NCI-H1092 (cell line): ENCODE measurements at regions not wholly inside any gene's neighbourhood (a gene's known extent, or its start where the extent isn't known, plus 50 kb on each side); places are given as distances from the start of the nearest gene placed in this dataset.
"Not testable (repeated sequence)": the region's sequence is repeated elsewhere in the genome, so short reads cannot be mapped to it uniquely, and the experiment has no call there.

Experiments used
- DNase-seq: peaks from one replicate; lab custom pipeline; 2025; lab: John Stamatoyannopoulos, UW

- DNase-seq: no peak
Measured at GRCh38 chr22:26806445-26807175, 149.2 kb downstream of the MIAT start.

GRCh38 chr22:26811647-26811992 lies 154.2 kb downstream of the MIAT start:
- DNase-seq: no peak

- no peak for DNase-seq
Measured at GRCh38 chr22:26812731-26813130, 155.3 kb downstream of the MIAT start.

- no peak for DNase-seq
Measured at GRCh38 chr22:26816726-26817125, 159.3 kb downstream of the MIAT start.

- no peak for DNase-seq
Measured at GRCh38 chr22:26817926-26818325, 160.5 kb downstream of the MIAT start.

- DNase-seq: no peak
Measured at GRCh38 chr22:26821854-26822253, 164.5 kb downstream of the MIAT start.

- DNase-seq: no peak
Measured at GRCh38 chr22:26822313-26822712, 164.9 kb downstream of the MIAT start.

- DNase-seq: no peak
Measured at GRCh38 chr22:26823966-26824365, 166.6 kb downstream of the MIAT start.

GRCh38 chr22:26825960-26826935 lies 168.9 kb downstream of the MIAT start:
- DNase-seq: no peak

GRCh38 chr22:26827611-26828010 lies 170.2 kb downstream of the MIAT start:
- DNase-seq: no peak

- DNase-seq: no peak
Measured at GRCh38 chr22:26828311-26828710, 170.9 kb downstream of the MIAT start.

- DNase-seq: no peak
Measured at GRCh38 chr22:26830837-26831236, 173.4 kb downstream of the MIAT start.

- no peak for DNase-seq
Measured at GRCh38 chr22:26835023-26835422, 177.6 kb downstream of the MIAT start.

GRCh38 chr22:26835929-26836528 lies 178.6 kb downstream of the MIAT start:
- no peak for DNase-seq

- no peak for DNase-seq
Measured at GRCh38 chr22:26837784-26838470, 180.5 kb downstream of the MIAT start.

GRCh38 chr22:26838471-26838825 lies 181.1 kb downstream of the MIAT start:
- DNase-seq: no peak

GRCh38 chr22:26839216-26839615 lies 181.8 kb downstream of the MIAT start:
- DNase-seq: no peak

- DNase-seq: not testable (repeated sequence)
Measured at GRCh38 chr22:26840770-26841169, 183.4 kb downstream of the MIAT start.

- DNase-seq: no peak
Measured at GRCh38 chr22:26842103-26842502, 184.7 kb downstream of the MIAT start.

- DNase-seq: peak; percentile 11
Measured at GRCh38 chr22:26845021-26845743, 187.8 kb downstream of the MIAT start.

- no peak for DNase-seq
Measured at GRCh38 chr22:26846076-26846475, 188.7 kb downstream of the MIAT start.

- DNase-seq: no peak
Measured at GRCh38 chr22:26846645-26847044, 189.3 kb downstream of the MIAT start.
